ENCODE measurements at regions not wholly inside any gene's neighbourhood (a gene's known extent, or its start where the extent isn't known, plus 50 kb on each side); places are given as distances from the start of the nearest gene placed in this dataset.

DNA sequence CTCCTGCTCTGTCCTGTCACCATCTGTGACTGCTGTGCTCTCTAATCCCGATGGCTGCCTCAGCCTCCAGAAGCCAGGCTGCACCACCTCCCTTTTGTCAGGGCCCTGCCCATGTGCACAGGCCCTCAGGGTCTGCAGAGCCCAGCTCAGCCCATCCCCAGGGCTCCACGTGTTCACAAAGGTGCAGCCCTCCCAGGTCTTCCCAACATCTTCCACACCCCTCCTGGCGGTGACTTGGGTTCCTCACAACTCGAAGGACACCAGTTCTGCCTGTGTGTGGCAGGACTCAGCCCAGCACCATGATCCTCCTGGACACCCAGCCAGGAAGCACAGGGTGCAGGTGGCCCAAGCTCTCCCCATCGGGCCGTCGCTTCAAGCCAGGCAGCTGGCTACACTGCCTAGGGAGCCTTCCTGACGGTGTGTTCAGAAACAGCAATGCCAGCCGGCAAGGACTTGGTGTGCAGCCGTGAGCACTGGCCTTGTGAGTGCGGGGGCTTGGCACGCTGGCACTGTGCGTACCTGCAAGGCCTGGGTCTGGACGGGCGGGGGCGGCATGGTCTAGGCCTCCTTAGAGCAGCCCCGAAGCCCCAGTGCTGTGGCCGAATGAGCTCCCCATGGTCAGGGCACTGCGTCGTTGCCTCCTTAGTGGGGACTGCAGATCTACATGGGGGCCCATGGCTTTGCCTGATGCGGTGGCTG is 96.1 kb downstream of the MRPL36 start (continued):
- TF ChIP-seq SP1 (IDR thresholded peaks at IDR 0.05; ENCODE audit: low read depth) (no peak), SIN3A (IDR thresholded peaks at IDR 0.05; ENCODE audit: low read depth) (no peak)

DNA sequence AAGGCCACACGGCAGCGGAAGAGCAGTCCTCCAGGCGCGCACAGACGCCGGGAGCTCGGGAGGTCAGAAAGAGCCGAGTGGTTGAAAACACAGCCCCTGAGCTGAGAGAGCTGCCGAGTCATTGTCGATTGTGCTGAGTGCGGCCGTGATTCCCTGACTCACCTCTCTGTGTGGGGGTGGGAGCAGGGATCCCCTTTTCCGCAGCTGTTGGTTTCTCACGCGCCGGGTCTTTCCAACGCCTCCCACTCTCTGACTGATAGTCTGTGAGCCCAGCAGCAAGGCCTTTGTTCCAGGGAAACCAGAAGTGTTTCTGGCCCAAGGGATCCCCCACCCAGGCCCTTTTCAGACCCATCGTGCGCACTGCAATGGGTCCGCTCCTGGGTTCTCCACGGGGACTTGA is 97.3 kb downstream of the MRPL36 start:
- ATAC-seq (no peak), DNase-seq (ENCODE audit: low read depth, low spot score) (no peak)
- H3K36me3 ChIP-seq (ENCODE audit: control insufficient read depth in 1 of 2, insufficient read depth in 2 of 2, low read length in 2 of 2): no peaks in the 10 kb centered on the region
- H3K9me3 ChIP-seq (ENCODE audit: control insufficient read depth in 1 of 2, insufficient read depth in 1 of 2, low read depth in 1 of 2, low read length in 2 of 2): no peaks in the 10 kb centered on the region
- intact Hi-C loops (cut with micrococcal nuclease): no loop called here
- TF ChIP-seq ELF1 (IDR thresholded peaks at IDR 0.05; ENCODE audit: borderline replicate concordance, low read depth): no peak
- TF ChIP-seq SRF (IDR thresholded peaks at IDR 0.05; ENCODE audit: low read depth): no peak
- TF ChIP-seq SP1 (IDR thresholded peaks at IDR 0.05; ENCODE audit: low read depth): no peak
- TF ChIP-seq JUND (IDR thresholded peaks at IDR 0.05): no peak
- TF ChIP-seq EGR1 (IDR thresholded peaks at IDR 0.05; ENCODE audit: low read depth): no peak
- TF ChIP-seq RAD21 (IDR thresholded peaks at IDR 0.05; ENCODE audit: low read depth): no peak
- TF ChIP-seq CTCF (IDR thresholded peaks at IDR 0.05 in 2 of 3, conservative IDR thresholded peaks at IDR 0.05 in 1 of 3; ENCODE audit: borderline replicate concordance in 1 of 3, insufficient read depth in 1 of 3, low read depth in 2 of 3, low read length in 2 of 3): no peak
- no peak for TF ChIP-seq ZNF274 (IDR thresholded peaks at IDR 0.05; ENCODE audit: low read depth, low read length)
- TF ChIP-seq CEBPB (IDR thresholded peaks at IDR 0.05; ENCODE audit: low read depth): no peak
- no peak for TF ChIP-seq REST (IDR thresholded peaks at IDR 0.05; ENCODE audit: low read depth)
- CTCF ChIA-PET: no interaction called here
- H3K9ac ChIP-seq (ENCODE audit: low read length): no peak overlapping the region
- no peaks in the 10 kb centered on the region for H3K4me1 ChIP-seq (ENCODE audit: control insufficient read depth in 1 of 2, insufficient read depth in 2 of 2, low read length in 2 of 2)
- BruUV-seq (replicated peaks): no TSS peak
- RAD21 ChIA-PET (ENCODE audit: low non-redundant PET in 1 of 2, low total read pairs in 2 of 2, uncharacterized antibody in 2 of 2, unreplicated experiment in 2 of 2): no interaction called here
- 0 out of 2 replicates have a peak, but pooled peaks cover 3% of the 10 kb centered on the region for H3K27me3 ChIP-seq (ENCODE audit: insufficient read depth, low read length)
- no peak overlapping the region for H3K4me3 ChIP-seq (replicated peaks in 1 of 2; ENCODE audit: low read depth in 1 of 2, low read length in 2 of 2)
- POLR2A ChIA-PET: no interaction called here
- no peak overlapping the region for H2AFZ ChIP-seq (ENCODE audit: low read depth, low read length, poor library complexity, severe bottlenecking)
- no peaks in the 10 kb centered on the region for H3K9me2 ChIP-seq (ENCODE audit: insufficient read depth)
- H3K27ac ChIP-seq (ENCODE audit: low read depth, low read length): no peak overlapping the region
- H3K79me2 ChIP-seq (ENCODE audit: insufficient read depth, low read length): no peaks in the 10 kb centered on the region
- no peaks in the 10 kb centered on the region for H4K20me1 ChIP-seq (ENCODE audit: insufficient read depth)
- H3K4me2 ChIP-seq (ENCODE audit: low read length): no peak overlapping the region
